ENCODE measurements at regions not wholly inside any gene's neighbourhood (a gene's known extent, or its start where the extent isn't known, plus 50 kb on each side); places are given as distances from the start of the nearest gene placed in this dataset.

GRCh38 chr2:228542277-228542676, 360.8 kb upstream of the SPHKAP start:
- no peaks in the 10 kb centered on the region for H3K36me3 Mint-ChIP-seq (ENCODE audit: low read depth)
- ATAC-seq (ENCODE audit: poor library complexity) (no peak), DNase-seq (no peak)
- ChIA-PET POLR2A (no interaction called here), CTCF (no interaction called here)
- H3K9me3 Mint-ChIP-seq = no peaks in the 10 kb centered on the region
- no peaks in the 10 kb centered on the region for H3K27me3 ChIP-seq (ENCODE audit: control insufficient read depth in 1 of 2, insufficient read depth in 2 of 2, low read length in 2 of 2)
- H3K27ac ChIP-seq (ENCODE audit: low read depth in 1 of 2, low read length in 2 of 2) = no peak overlapping the region
- no peak overlapping the region for H3K27ac Mint-ChIP-seq
- H3K36me3 ChIP-seq (ENCODE audit: insufficient read depth, low read length) = no peaks in the 10 kb centered on the region
- no peak overlapping the region for H3K4me3 ChIP-seq (ENCODE audit: low read length)
- TF ChIP-seq CTCF (IDR thresholded peaks at IDR 0.05) = no peak
- intact Hi-C loops (cut with DNase I, micrococcal nuclease) = no loop called here
- H3K27me3 Mint-ChIP-seq = no peaks in the 10 kb centered on the region
- no peak overlapping the region for H3K4me3 Mint-ChIP-seq
- H3K4me1 Mint-ChIP-seq (ENCODE audit: low read depth) = no peaks in the 10 kb centered on the region
- H3K4me1 ChIP-seq (ENCODE audit: insufficient read depth, low read length) = no peaks in the 10 kb centered on the region
- peaks cover 0 to 7% of the 10 kb centered on the region in 2 experiments for H3K9me3 ChIP-seq (ENCODE audit: control insufficient read depth in 1 of 2, insufficient read depth in 1 of 2, low read length in 2 of 2)

GRCh38 chr2:228541789-228542188, 360.3 kb upstream of the SPHKAP start:
- H3K4me3 ChIP-seq (ENCODE audit: low read length) = no peak overlapping the region
- POLR2A ChIA-PET = no interaction called here

GRCh38 chr2:228540976-228541375, 359.5 kb upstream of the SPHKAP start:
- H3K27me3 ChIP-seq (ENCODE audit: control insufficient read depth in 1 of 2, insufficient read depth in 2 of 2, low read length in 2 of 2) = no peaks in the 10 kb centered on the region
- CTCF ChIA-PET = no interaction called here
- H3K27ac ChIP-seq (ENCODE audit: low read depth in 1 of 2, low read length in 2 of 2) = no peak overlapping the region
- no peaks in the 10 kb centered on the region for H3K27me3 Mint-ChIP-seq
- no peaks in the 10 kb centered on the region for H3K9me3 Mint-ChIP-seq
- H3K4me3 ChIP-seq (ENCODE audit: low read length) = no peak overlapping the region
- intact Hi-C loops (cut with DNase I, micrococcal nuclease) = no loop called here
- TF ChIP-seq CTCF (IDR thresholded peaks at IDR 0.05) = no peak
- DNase-seq (no peak), ATAC-seq (ENCODE audit: poor library complexity) (no peak)
- H3K27ac Mint-ChIP-seq = no peak overlapping the region
- H3K4me3 Mint-ChIP-seq = no peak overlapping the region
- H3K36me3 ChIP-seq (ENCODE audit: insufficient read depth, low read length) = no peaks in the 10 kb centered on the region
- H3K4me1 ChIP-seq (ENCODE audit: insufficient read depth, low read length) = no peaks in the 10 kb centered on the region
- POLR2A ChIA-PET = no interaction called here
- H3K9me3 ChIP-seq (ENCODE audit: control insufficient read depth in 1 of 2, insufficient read depth in 1 of 2, low read length in 2 of 2) = peaks cover 0 to 5% of the 10 kb centered on the region in 2 experiments
- no peaks in the 10 kb centered on the region for H3K36me3 Mint-ChIP-seq (ENCODE audit: low read depth)
- H3K4me1 Mint-ChIP-seq (ENCODE audit: low read depth) = no peaks in the 10 kb centered on the region

More at GRCh38 chr2:228541789-228542188, 360.3 kb upstream of the SPHKAP start:
- Mint-ChIP-seq H3K27me3 (no peaks in the 10 kb centered on the region), H3K36me3 (ENCODE audit: low read depth) (no peaks in the 10 kb centered on the region), H3K4me3 (no peak overlapping the region), H3K27ac (no peak overlapping the region), H3K9me3 (no peaks in the 10 kb centered on the region), H3K4me1 (ENCODE audit: low read depth) (no peaks in the 10 kb centered on the region)
- Histone ChIP-seq H3K27ac (ENCODE audit: low read depth in 1 of 2, low read length in 2 of 2) (no peak overlapping the region), H3K36me3 (ENCODE audit: insufficient read depth, low read length) (no peaks in the 10 kb centered on the region), H3K27me3 (ENCODE audit: control insufficient read depth in 1 of 2, insufficient read depth in 2 of 2, low read length in 2 of 2) (no peaks in the 10 kb centered on the region), H3K9me3 (ENCODE audit: control insufficient read depth in 1 of 2, insufficient read depth in 1 of 2, low read length in 2 of 2) (peaks cover 0 to 5% of the 10 kb centered on the region in 2 experiments), H3K4me1 (ENCODE audit: insufficient read depth, low read length) (no peaks in the 10 kb centered on the region)
- TF ChIP-seq CTCF (IDR thresholded peaks at IDR 0.05) = no peak
- ATAC-seq (ENCODE audit: poor library complexity) (no peak), DNase-seq (no peak)
- CTCF ChIA-PET = no interaction called here
- intact Hi-C loops (cut with DNase I, micrococcal nuclease) = no loop called here

All from CD4-positive, alpha-beta T cell (primary cell).